ENCODE measurements at regions not wholly inside any gene's neighbourhood (a gene's known extent, or its start where the extent isn't known, plus 50 kb on each side); places are given as distances from the start of the nearest gene placed in this dataset.

DNA sequence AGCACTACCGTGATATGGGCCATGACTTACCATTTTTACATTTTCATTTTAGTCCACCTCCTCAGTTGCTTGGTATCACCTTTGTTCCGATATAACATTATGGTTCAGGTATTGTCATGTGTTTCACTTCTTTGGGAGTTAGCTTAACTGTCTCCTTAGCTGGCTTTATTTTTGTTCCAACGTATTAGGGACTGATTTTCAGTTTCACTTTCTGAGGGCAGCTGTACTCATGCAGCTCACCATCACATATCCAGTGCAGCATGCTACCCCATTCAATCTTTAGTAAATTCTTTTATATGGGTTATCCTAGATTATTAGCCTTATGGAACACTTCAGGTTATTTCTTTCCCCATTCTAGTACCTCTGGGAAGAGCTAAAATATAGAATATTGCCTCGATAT is 362.2 kb upstream of the IRAK1BP1 start:
- 92 to 93% methylated on average over 4 of the region's 4 CpGs for WGBS, 2 donors
- Histone ChIP-seq H3K36me3 (ENCODE audit: low read depth, missing control alignments) (no peaks in the 10 kb centered on the region), H3K27me3 (no peaks in the 10 kb centered on the region), H3K4me1 (no peaks in the 10 kb centered on the region), H3K9me3 (no peaks in the 10 kb centered on the region), H3K4me3 (no peak overlapping the region), H3K27ac (no peak overlapping the region)
- intact Hi-C loops (cut with DNase I; ENCODE audit: low total_unique reads), result no loop called here
- TF ChIP-seq POLR2A (IDR thresholded peaks at IDR 0.05), result no peak
- TF ChIP-seq, protein P1, sequence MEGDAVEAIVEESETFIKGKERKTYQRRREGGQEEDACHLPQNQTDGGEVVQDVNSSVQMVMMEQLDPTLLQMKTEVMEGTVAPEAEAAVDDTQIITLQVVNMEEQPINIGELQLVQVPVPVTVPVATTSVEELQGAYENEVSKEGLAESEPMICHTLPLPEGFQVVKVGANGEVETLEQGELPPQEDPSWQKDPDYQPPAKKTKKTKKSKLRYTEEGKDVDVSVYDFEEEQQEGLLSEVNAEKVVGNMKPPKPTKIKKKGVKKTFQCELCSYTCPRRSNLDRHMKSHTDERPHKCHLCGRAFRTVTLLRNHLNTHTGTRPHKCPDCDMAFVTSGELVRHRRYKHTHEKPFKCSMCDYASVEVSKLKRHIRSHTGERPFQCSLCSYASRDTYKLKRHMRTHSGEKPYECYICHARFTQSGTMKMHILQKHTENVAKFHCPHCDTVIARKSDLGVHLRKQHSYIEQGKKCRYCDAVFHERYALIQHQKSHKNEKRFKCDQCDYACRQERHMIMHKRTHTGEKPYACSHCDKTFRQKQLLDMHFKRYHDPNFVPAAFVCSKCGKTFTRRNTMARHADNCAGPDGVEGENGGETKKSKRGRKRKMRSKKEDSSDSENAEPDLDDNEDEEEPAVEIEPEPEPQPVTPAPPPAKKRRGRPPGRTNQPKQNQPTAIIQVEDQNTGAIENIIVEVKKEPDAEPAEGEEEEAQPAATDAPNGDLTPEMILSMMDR (IDR thresholded peaks at IDR 0.05), result no peak
- DNase-seq, result no peak

DNA sequence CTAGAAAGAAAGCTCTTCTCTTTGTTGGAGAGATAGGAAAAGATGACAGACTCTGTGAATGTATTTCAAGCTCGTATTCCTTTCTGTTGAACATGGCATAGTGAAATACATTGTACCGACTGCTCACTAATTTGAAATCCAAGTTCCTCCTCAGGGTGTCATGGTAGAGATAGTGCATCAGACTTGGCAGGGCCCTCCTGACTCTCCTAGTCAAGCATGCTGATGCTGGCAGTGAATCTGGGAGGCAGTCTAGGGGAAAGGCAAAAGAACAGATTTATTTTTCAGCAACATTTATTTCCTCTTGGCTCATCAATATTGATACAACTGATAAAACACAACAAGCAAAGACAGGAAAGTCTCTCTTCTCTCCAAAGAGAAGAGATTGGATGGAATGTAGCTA is 356.3 kb upstream of the IRAK1BP1 start:
- no peak for TF ChIP-seq POLR2A (IDR thresholded peaks at IDR 0.05)
- TF ChIP-seq, protein P1 (IDR thresholded peaks at IDR 0.05), result no peak
- Histone ChIP-seq H3K4me3 (no peak overlapping the region), H3K4me1 (no peaks in the 10 kb centered on the region), H3K9me3 (no peaks in the 10 kb centered on the region), H3K27me3 (no peaks in the 10 kb centered on the region), H3K27ac (no peak overlapping the region), H3K36me3 (ENCODE audit: low read depth, missing control alignments) (no peaks in the 10 kb centered on the region)
- intact Hi-C loops (cut with DNase I; ENCODE audit: low total_unique reads), result no loop called here
- DNase-seq, result no peak
- 55 to 68% methylated on average over 2 of the region's 2 CpGs for WGBS, 2 donors

DNA sequence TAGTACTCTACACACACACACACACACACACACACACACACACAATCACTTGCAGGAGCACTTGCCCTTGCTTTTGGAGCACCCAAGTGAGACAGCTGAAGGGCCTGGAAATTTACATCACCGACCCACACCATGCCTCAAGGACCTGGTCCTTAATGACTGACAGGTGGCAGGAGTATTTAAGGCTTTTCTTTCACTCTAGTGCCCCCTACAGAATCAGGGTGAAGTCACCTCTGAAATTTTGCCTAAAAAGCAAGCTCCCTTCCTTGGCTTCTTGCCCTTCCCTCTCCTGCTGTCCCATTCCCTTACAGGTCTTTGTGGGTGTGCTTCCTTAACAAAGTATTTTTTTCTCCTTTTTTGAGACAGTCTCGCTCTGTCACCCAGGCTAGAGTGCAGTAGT is 353.5 kb upstream of the IRAK1BP1 start:
- no peak for TF ChIP-seq POLR2A (IDR thresholded peaks at IDR 0.05)
- TF ChIP-seq, protein P1 (IDR thresholded peaks at IDR 0.05), result no peak
- WGBS, 2 donors, result 65 to 69% methylated on average over 2 of the region's 2 CpGs
- Histone ChIP-seq H3K4me1 (no peaks in the 10 kb centered on the region), H3K27me3 (no peaks in the 10 kb centered on the region), H3K9me3 (no peaks in the 10 kb centered on the region), H3K36me3 (ENCODE audit: low read depth, missing control alignments) (no peaks in the 10 kb centered on the region), H3K27ac (no peak overlapping the region), H3K4me3 (no peak overlapping the region)
- intact Hi-C loops (cut with DNase I; ENCODE audit: low total_unique reads), result no loop called here
- DNase-seq, result no peak

DNA sequence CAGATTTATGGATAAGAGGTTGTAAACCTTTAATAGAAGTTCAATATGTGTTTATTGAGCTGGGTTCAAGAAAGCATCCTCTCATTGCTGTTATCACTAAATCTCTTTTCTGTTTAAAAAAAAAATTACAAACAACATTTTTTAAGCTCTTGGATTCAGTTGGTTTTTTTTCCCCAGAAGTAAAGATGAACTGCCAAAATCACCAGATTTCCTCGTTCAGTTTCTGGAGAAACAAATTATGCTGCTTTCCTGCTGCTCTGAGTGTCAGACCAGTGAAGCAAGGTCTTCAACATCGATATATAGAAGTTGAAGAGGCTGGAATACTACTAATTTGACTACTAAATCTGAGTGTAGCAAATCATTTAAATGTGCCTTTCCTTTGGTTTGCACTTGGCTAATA is 352.1 kb upstream of the IRAK1BP1 start:
- DNase-seq, result no peak
- WGBS, 2 donors, result 73 to 78% methylated on average over 2 of the region's 2 CpGs
- intact Hi-C loops (cut with DNase I; ENCODE audit: low total_unique reads), result no loop called here

DNA sequence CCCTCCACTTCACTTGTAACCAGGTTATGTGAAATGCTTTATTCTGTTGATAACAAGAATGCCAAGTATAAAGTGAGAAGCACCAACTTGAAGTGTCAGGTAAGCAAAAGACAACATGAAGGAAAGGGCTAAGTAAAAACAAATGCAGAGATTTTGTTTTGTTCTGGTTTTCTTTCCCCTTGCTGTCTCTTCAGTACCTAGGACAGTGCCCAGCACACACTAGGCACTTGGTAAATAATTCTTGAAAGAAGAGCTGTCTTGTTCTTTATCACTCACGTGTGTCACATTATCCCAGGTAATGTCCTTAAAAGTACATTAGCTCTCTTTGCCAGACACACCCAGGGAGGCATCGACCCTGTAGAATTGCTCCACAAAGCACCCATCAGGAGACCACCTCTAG is 350.0 kb upstream of the IRAK1BP1 start:
- no peaks in the 10 kb centered on the region for H3K4me1 ChIP-seq
- no peaks in the 10 kb centered on the region for H3K9me3 ChIP-seq
- 55 to 71% methylated on average over 2 of the region's 2 CpGs for WGBS, 2 donors
- TF ChIP-seq POLR2A (IDR thresholded peaks at IDR 0.05), result no peak
- TF ChIP-seq, protein P1 (IDR thresholded peaks at IDR 0.05), result no peak
- H3K27ac ChIP-seq, result no peak overlapping the region
- H3K36me3 ChIP-seq (ENCODE audit: low read depth, missing control alignments), result no peaks in the 10 kb centered on the region
- no peaks in the 10 kb centered on the region for H3K27me3 ChIP-seq
- no peak overlapping the region for H3K4me3 ChIP-seq
- intact Hi-C loops (cut with DNase I; ENCODE audit: low total_unique reads), result no loop called here
- DNase-seq, result no peak

More for the DNA sequence above, 352.1 kb upstream of the IRAK1BP1 start:
- no peaks in the 10 kb centered on the region for H3K9me3 ChIP-seq
- no peak overlapping the region for H3K4me3 ChIP-seq
- no peaks in the 10 kb centered on the region for H3K4me1 ChIP-seq
- H3K36me3 ChIP-seq (ENCODE audit: low read depth, missing control alignments), result no peaks in the 10 kb centered on the region
- no peak overlapping the region for H3K27ac ChIP-seq
- no peaks in the 10 kb centered on the region for H3K27me3 ChIP-seq
- TF ChIP-seq POLR2A (IDR thresholded peaks at IDR 0.05), result no peak
- TF ChIP-seq, protein P1 (IDR thresholded peaks at IDR 0.05), result no peak
